GM19324 (cell line): ENCODE measurements at regions not wholly inside any gene's neighbourhood (a gene's known extent, or its start where the extent isn't known, plus 50 kb on each side); places are given as distances from the start of the nearest gene placed in this dataset.
A peak's percentile ranks its signal among the peaks of the same experiment; 100 is the strongest.

ENCODE experiments used
- ATAC-seq: cut with Tn5 transposase; IDR thresholded peaks from one replicate; pipeline ENCODE4 v1.9.1; 2021; ENCODE audit warnings: mild to moderate bottlenecking, moderate library complexity; ENCODE audit not compliant: unreplicated experiment, low FRiP score

GRCh38 chr6:4563877-4564276, 212.3 kb upstream of the CDYL start:
- no peak for ATAC-seq

GRCh38 chr6:4563156-4563555, 213.0 kb upstream of the CDYL start:
- ATAC-seq: no peak

- no peak for ATAC-seq
Measured at GRCh38 chr6:4561773-4562400, 214.3 kb upstream of the CDYL start.

- ATAC-seq: no peak
Measured at GRCh38 chr6:4561078-4561435, 215.1 kb upstream of the CDYL start.

- ATAC-seq: no peak
Measured at GRCh38 chr6:4560221-4561077, 215.8 kb upstream of the CDYL start.

- ATAC-seq: no peak
Measured at GRCh38 chr6:4559281-4559875, 216.8 kb upstream of the CDYL start.

GRCh38 chr6:4554645-4555044, 221.6 kb upstream of the CDYL start:
- no peak for ATAC-seq

- no peak for ATAC-seq
Measured at GRCh38 chr6:4553387-4553786, 222.8 kb upstream of the CDYL start.

GRCh38 chr6:4550227-4550597, 226.0 kb upstream of the CDYL start:
- no peak for ATAC-seq

- no peak for ATAC-seq
Measured at GRCh38 chr6:4549556-4550226, 226.5 kb upstream of the CDYL start.

- ATAC-seq: no peak
Measured at GRCh38 chr6:4545893-4546292, 230.3 kb upstream of the CDYL start.

GRCh38 chr6:4543596-4543995, 232.6 kb upstream of the CDYL start:
- ATAC-seq: no peak

GRCh38 chr6:4533576-4533975, 242.6 kb upstream of the CDYL start:
- ATAC-seq: no peak

GRCh38 chr6:4531406-4531805, 244.8 kb upstream of the CDYL start:
- ATAC-seq: no peak

- no peak for ATAC-seq
Measured at GRCh38 chr6:4522453-4522852, 253.8 kb upstream of the CDYL start.

GRCh38 chr6:4521070-4521469, 255.1 kb upstream of the CDYL start:
- no peak for ATAC-seq

- ATAC-seq: peak; percentile 66
Measured at GRCh38 chr6:4518506-4518905, 257.7 kb upstream of the CDYL start.

GRCh38 chr6:4516206-4516605, 260.0 kb upstream of the CDYL start:
- no peak for ATAC-seq

GRCh38 chr6:4513561-4513960, 262.6 kb upstream of the CDYL start:
- ATAC-seq: no peak

GRCh38 chr6:4512051-4512471, 264.1 kb upstream of the CDYL start:
- no peak for ATAC-seq

GRCh38 chr6:4511641-4512020, 264.6 kb upstream of the CDYL start:
- no peak for ATAC-seq
